ENCODE measurements at regions not wholly inside any gene's neighbourhood (a gene's known extent, or its start where the extent isn't known, plus 50 kb on each side); places are given as distances from the start of the nearest gene placed in this dataset.

GRCh38 chr5:36382890-36383289 is 81.2 kb upstream of the RANBP3L start:
- Histone ChIP-seq H3K4me1 (no peaks in the 10 kb centered on the region), H3K4me2 (no peak overlapping the region), H3K27ac (no peak overlapping the region), H3K4me3 (no peak overlapping the region), H3K9me3 (no peaks in the 10 kb centered on the region)
- WGBS (ENCODE audit: missing lambda C conversion rate): 0% methylated on average over 2 of the region's 2 CpGs
- FAIRE-seq: no peak
- TF ChIP-seq USF2 (IDR thresholded peaks at IDR 0.05) (no peak), HDAC2 (IDR thresholded peaks at IDR 0.05) (no peak), BCL3 (IDR thresholded peaks at IDR 0.05) (no peak), EHF (CRISPR knock-in tag; IDR thresholded peaks at IDR 0.05) (no peak), TP53 (CRISPR knock-in tag; IDR thresholded peaks at IDR 0.05) (no peak), E2F6 (IDR thresholded peaks at IDR 0.05; ENCODE audit: borderline replicate concordance, low read depth) (no peak), SMC3 (IDR thresholded peaks at IDR 0.05) (no peak), CBX2 (IDR thresholded peaks at IDR 0.05; ENCODE audit: borderline replicate concordance, low read depth) (no peak), RAD21 (conservative IDR thresholded peaks at IDR 0.05 in 1 of 2, IDR thresholded peaks at IDR 0.05 in 1 of 2) (no peak), PHF8 (IDR thresholded peaks at IDR 0.05; ENCODE audit: borderline replicate concordance, low read depth) (no peak), BHLHE40 (IDR thresholded peaks at IDR 0.05; ENCODE audit: low read depth, low read length) (no peak), RFX5 (IDR thresholded peaks at IDR 0.05) (no peak), RNF2 (IDR thresholded peaks at IDR 0.05; ENCODE audit: borderline replicate concordance, low read depth) (no peak), GATA3 (IDR thresholded peaks at IDR 0.05; ENCODE audit: borderline replicate concordance) (no peak), FOSL2 (IDR thresholded peaks at IDR 0.05) (no peak), FOSL2 (CRISPR knock-in tag; IDR thresholded peaks at IDR 0.05) (no peak), CTCF (IDR thresholded peaks at IDR 0.05) (no peak), EP300 (IDR thresholded peaks at IDR 0.05) (no peak), JUN (IDR thresholded peaks at IDR 0.05) (no peak)
- ATAC-seq: no peak
- ChIA-PET CTCF (interaction anchor here (1.5 kb wide), 1 partner anchor 32 kb away, joined by 3 read pairs; no protein-coding TSS in a partner anchor), POLR2A (no interaction called here)
- DNase-seq (ENCODE audit: low read depth in 1 of 2, low spot score in 1 of 2): no peak

GRCh38 chr5:36383942-36384341 is 82.2 kb upstream of the RANBP3L start:
- no peak for FAIRE-seq
- H3K27ac ChIP-seq: no peak overlapping the region
- DNase-seq (ENCODE audit: low read depth in 1 of 2, low spot score in 1 of 2): no peak
- H3K4me1 ChIP-seq: no peaks in the 10 kb centered on the region
- ChIA-PET CTCF (no interaction called here), POLR2A (no interaction called here)
- H3K9me3 ChIP-seq: no peaks in the 10 kb centered on the region
- H3K4me3 ChIP-seq: no peak overlapping the region
- no peak overlapping the region for H3K4me2 ChIP-seq
- no peak for ATAC-seq
- TF ChIP-seq ZFP36 (IDR thresholded peaks at IDR 0.05; ENCODE audit: borderline replicate concordance, partially characterized antibody): no peak
- no peak for TF ChIP-seq NR3C1 (IDR thresholded peaks at IDR 0.05)
- no peak for TF ChIP-seq FOSL2 (IDR thresholded peaks at IDR 0.05)
- no peak for TF ChIP-seq FOSL2 (CRISPR knock-in tag; IDR thresholded peaks at IDR 0.05)
- TF ChIP-seq RFX5 (IDR thresholded peaks at IDR 0.05): no peak
- no peak for TF ChIP-seq ZNF302 (CRISPR knock-in tag; IDR thresholded peaks at IDR 0.05)
- TF ChIP-seq ZSCAN20 (CRISPR knock-in tag; IDR thresholded peaks at IDR 0.05): no peak
- WGBS (ENCODE audit: missing lambda C conversion rate): 20% methylated on average over 5 of the region's 5 CpGs
